ENCODE measurements at regions not wholly inside any gene's neighbourhood (a gene's known extent, or its start where the extent isn't known, plus 50 kb on each side); places are given as distances from the start of the nearest gene placed in this dataset.
A peak's percentile ranks its signal among the peaks of the same experiment; 100 is the strongest.

- Histone ChIP-seq H3K27ac (ENCODE audit: extremely low read depth, low read depth, low read length) (no peak overlapping the region), H3K36me3 (ENCODE audit: control insufficient read depth in 2 of 2, insufficient read depth in 1 of 2, low read length in 2 of 2) (no peaks in the 10 kb centered on the region), H3K9me3 (ENCODE audit: control insufficient read depth, insufficient read depth, low read depth, low read length) (no peaks in the 10 kb centered on the region), H3K4me3 (ENCODE audit: low read depth, low read length) (no peak overlapping the region), H3K4me1 (ENCODE audit: control insufficient read depth, insufficient read depth, low read length) (no peaks in the 10 kb centered on the region)
- TF ChIP-seq ZNF654 (tag by site-specific recombination; IDR thresholded peaks at IDR 0.05; ENCODE audit: low read depth), result no peak
- TF ChIP-seq ZFHX2 (tag by site-specific recombination; conservative IDR thresholded peaks at IDR 0.05), result 0 out of 2 replicates have a peak, but pooled peaks have one; percentile 22
- peak; percentile 43; the same call in 1 of the 2 replicates for TF ChIP-seq PRDM1 (tag by site-specific recombination; IDR thresholded peaks at IDR 0.05)
- no peak for TF ChIP-seq SALL2 (tag by site-specific recombination; IDR thresholded peaks at IDR 0.05; ENCODE audit: borderline replicate concordance)
- no peak for TF ChIP-seq ZNF510 (tag by site-specific recombination; IDR thresholded peaks at IDR 0.05; ENCODE audit: insufficient replicate concordance)
- ChIA-PET CTCF (interaction anchor here (0.6 kb wide), 1 partner anchor 147 kb away, joined by 3 read pairs; no protein-coding TSS in a partner anchor), POLR2A (no interaction called here)
Observed at GRCh38 chr15:77803487-77803886, 170.8 kb upstream of the LINGO1 start.

- H3K36me3 ChIP-seq (ENCODE audit: control insufficient read depth in 2 of 2, insufficient read depth in 1 of 2, low read length in 2 of 2), result no peaks in the 10 kb centered on the region
- POLR2A ChIA-PET, result no interaction called here
- TF ChIP-seq ZSCAN4 (tag by site-specific recombination; IDR thresholded peaks at IDR 0.05), result no peak
- TF ChIP-seq ZNF660 (tag by site-specific recombination; IDR thresholded peaks at IDR 0.05), result no peak
- no peak for TF ChIP-seq ZFP37 (tag by site-specific recombination; IDR thresholded peaks at IDR 0.05)
- TF ChIP-seq ZNF549 (tag by site-specific recombination; IDR thresholded peaks at IDR 0.05), result no peak
- TF ChIP-seq ZNF184 (tag by site-specific recombination; IDR thresholded peaks at IDR 0.05), result no peak
- TF ChIP-seq ZNF670 (tag by site-specific recombination; IDR thresholded peaks at IDR 0.05; ENCODE audit: low read depth), result no peak
- no peak for TF ChIP-seq ZNF24 (tag by site-specific recombination; IDR thresholded peaks at IDR 0.05)
- no peak for TF ChIP-seq ZNF596 (tag by site-specific recombination; IDR thresholded peaks at IDR 0.05)
- CTCF ChIA-PET, result interaction anchor here (1.5 kb wide), 1 partner anchor 15 kb away, joined by 5 read pairs; no protein-coding TSS in a partner anchor
- H3K4me1 ChIP-seq (ENCODE audit: control insufficient read depth, insufficient read depth, low read length), result no peaks in the 10 kb centered on the region
- no peak overlapping the region for H3K4me3 ChIP-seq (ENCODE audit: low read depth, low read length)
- H3K9me3 ChIP-seq (ENCODE audit: control insufficient read depth, insufficient read depth, low read depth, low read length), result no peaks in the 10 kb centered on the region
- no peak overlapping the region for H3K27ac ChIP-seq (ENCODE audit: extremely low read depth, low read depth, low read length)
Observed at GRCh38 chr15:77800305-77800704, 167.6 kb upstream of the LINGO1 start.

- H3K4me1 ChIP-seq (ENCODE audit: control insufficient read depth, insufficient read depth, low read length), result no peaks in the 10 kb centered on the region
- H3K9me3 ChIP-seq (ENCODE audit: control insufficient read depth, insufficient read depth, low read depth, low read length), result no peaks in the 10 kb centered on the region
- CTCF ChIA-PET, result interaction anchor here (0.7 to 2.1 kb wide), 2 partner anchors 22 to 165 kb away, joined by 3 to 8 read pairs; no protein-coding TSS in a partner anchor
- no peak overlapping the region for H3K27ac ChIP-seq (ENCODE audit: extremely low read depth, low read depth, low read length)
- POLR2A ChIA-PET, result interaction anchor here (0.5 kb wide), 1 partner anchor 152 kb away, joined by 3 read pairs; no protein-coding TSS in a partner anchor
- no peaks in the 10 kb centered on the region for H3K36me3 ChIP-seq (ENCODE audit: control insufficient read depth in 2 of 2, insufficient read depth in 1 of 2, low read length in 2 of 2)
- no peak overlapping the region for H3K4me3 ChIP-seq (ENCODE audit: low read depth, low read length)
- TF ChIP-seq RBAK (tag by site-specific recombination; IDR thresholded peaks at IDR 0.05) (no peak), ZNF76 (tag by site-specific recombination; IDR thresholded peaks at IDR 0.05; ENCODE audit: borderline replicate concordance, low read depth) (no peak), ZNF394 (tag by site-specific recombination; IDR thresholded peaks at IDR 0.05; ENCODE audit: borderline replicate concordance) (no peak), ZNF416 (tag by site-specific recombination; IDR thresholded peaks at IDR 0.05) (no peak), ZNF596 (tag by site-specific recombination; IDR thresholded peaks at IDR 0.05) (no peak), ZNF18 (tag by site-specific recombination; IDR thresholded peaks at IDR 0.05) (no peak), ATF2 (tag by site-specific recombination; IDR thresholded peaks at IDR 0.05; ENCODE audit: low read depth) (no peak), ZNF747 (tag by site-specific recombination; IDR thresholded peaks at IDR 0.05) (no peak), HOXD13 (CRISPR knock-in tag; IDR thresholded peaks at IDR 0.05; ENCODE audit: borderline replicate concordance) (no peak), ZBTB44 (tag by site-specific recombination; IDR thresholded peaks at IDR 0.05) (no peak), ZEB2 (tag by site-specific recombination; IDR thresholded peaks at IDR 0.05) (no peak)
Observed at GRCh38 chr15:77798847-77799246, 166.1 kb upstream of the LINGO1 start.

Data from HEK293 (cell line).